NOMO-1 (cell line): ENCODE measurements at regions not wholly inside any gene's neighbourhood (a gene's known extent, or its start where the extent isn't known, plus 50 kb on each side); places are given as distances from the start of the nearest gene placed in this dataset.
"Not testable (repeated sequence)": the region's sequence is repeated elsewhere in the genome, so short reads cannot be mapped to it uniquely, and the experiment has no call there.

ENCODE experiments used
- DNase-seq, 2 experiments: peaks; one replicate each; lab custom pipeline; 2025; ENCODE audit not compliant: unreplicated experiment in 2 of 2; lab: John Stamatoyannopoulos, UW

GRCh38 chr12:9543341-9543740 lies 64.4 kb downstream of the KLRB1 start:
- not testable (repeated sequence) for DNase-seq

GRCh38 chr12:9542827-9543226 lies 64.9 kb downstream of the KLRB1 start:
- not testable (repeated sequence) for DNase-seq

GRCh38 chr12:9515925-9516324 lies 91.8 kb downstream of the KLRB1 start:
- DNase-seq: not testable (repeated sequence)

- DNase-seq: not testable (repeated sequence)
Observed at GRCh38 chr12:9512695-9513094, 95.0 kb downstream of the KLRB1 start.

GRCh38 chr12:9510392-9511011 lies 97.2 kb downstream of the KLRB1 start:
- not testable (repeated sequence) for DNase-seq

GRCh38 chr12:9509464-9510161 lies 98.1 kb downstream of the KLRB1 start:
- DNase-seq: no peak

- DNase-seq: no peak
Observed at GRCh38 chr12:9506746-9507145, 101.0 kb downstream of the KLRB1 start.

GRCh38 chr12:9503384-9503783 lies 104.3 kb downstream of the KLRB1 start:
- DNase-seq: not testable (repeated sequence)

GRCh38 chr12:9502845-9503244 lies 104.9 kb downstream of the KLRB1 start:
- DNase-seq: not testable (repeated sequence)

- DNase-seq: not testable (repeated sequence)
Observed at GRCh38 chr12:9493325-9493724, 114.4 kb downstream of the KLRB1 start.

- not testable (repeated sequence) for DNase-seq
Observed at GRCh38 chr12:9481289-9481688, 126.4 kb downstream of the KLRB1 start.

- peak; percentile 23 to 51 for DNase-seq
Observed at GRCh38 chr12:9474197-9474596, 133.5 kb downstream of the KLRB1 start.

- not testable (repeated sequence) for DNase-seq
Observed at GRCh38 chr12:9473638-9474037, 134.1 kb downstream of the KLRB1 start.

- DNase-seq: not testable (repeated sequence)
Observed at GRCh38 chr12:9471501-9471900, 136.2 kb downstream of the KLRB1 start.

GRCh38 chr12:9470367-9470766 lies 137.3 kb downstream of the KLRB1 start:
- DNase-seq: not testable (repeated sequence)

GRCh38 chr12:9469956-9470355 lies 137.8 kb downstream of the KLRB1 start:
- not testable (repeated sequence) for DNase-seq

- not testable (repeated sequence) for DNase-seq
Observed at GRCh38 chr12:9469463-9469862, 138.3 kb downstream of the KLRB1 start.

- peak; percentile 42 to 49 for DNase-seq
Observed at GRCh38 chr12:9468998-9469397, 138.7 kb downstream of the KLRB1 start.

- not testable (repeated sequence) for DNase-seq
Observed at GRCh38 chr12:9468144-9468543, 139.6 kb downstream of the KLRB1 start.

GRCh38 chr12:9464408-9464807 lies 143.3 kb downstream of the KLRB1 start:
- no peak for DNase-seq

- DNase-seq: not testable (repeated sequence)
Observed at GRCh38 chr12:9455516-9455915, 152.2 kb downstream of the KLRB1 start.

GRCh38 chr12:9454021-9454420 lies 153.7 kb downstream of the KLRB1 start:
- DNase-seq: not testable (repeated sequence)
